NCI-H446 (cell line): ENCODE measurements at regions not wholly inside any gene's neighbourhood (a gene's known extent, or its start where the extent isn't known, plus 50 kb on each side); places are given as distances from the start of the nearest gene placed in this dataset.

ENCODE experiments used
- DNase-seq, 2 experiments: peaks; one replicate each; lab custom pipeline; 2025; lab: John Stamatoyannopoulos, UW

DNA sequence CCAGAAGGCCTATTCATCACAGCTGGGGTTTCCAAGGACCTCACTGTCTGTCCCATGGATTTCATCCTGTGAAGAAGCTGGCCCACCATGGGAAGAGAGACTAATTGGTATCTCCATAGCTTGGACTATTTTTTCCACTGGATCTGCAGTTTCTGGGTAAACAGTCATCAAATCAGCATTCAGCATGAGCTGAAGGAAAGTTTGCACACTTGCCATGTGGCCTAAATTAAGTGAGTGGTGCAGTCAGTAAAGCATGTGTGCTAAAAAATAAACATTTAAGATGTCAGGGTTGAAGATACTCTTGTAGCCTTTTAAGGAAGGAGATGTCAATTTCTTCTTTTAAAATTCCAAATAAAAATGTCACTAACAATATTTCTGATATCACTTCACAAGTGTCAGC is 381.1 kb upstream of the ZMIZ1 start:
- no peak for DNase-seq

DNA sequence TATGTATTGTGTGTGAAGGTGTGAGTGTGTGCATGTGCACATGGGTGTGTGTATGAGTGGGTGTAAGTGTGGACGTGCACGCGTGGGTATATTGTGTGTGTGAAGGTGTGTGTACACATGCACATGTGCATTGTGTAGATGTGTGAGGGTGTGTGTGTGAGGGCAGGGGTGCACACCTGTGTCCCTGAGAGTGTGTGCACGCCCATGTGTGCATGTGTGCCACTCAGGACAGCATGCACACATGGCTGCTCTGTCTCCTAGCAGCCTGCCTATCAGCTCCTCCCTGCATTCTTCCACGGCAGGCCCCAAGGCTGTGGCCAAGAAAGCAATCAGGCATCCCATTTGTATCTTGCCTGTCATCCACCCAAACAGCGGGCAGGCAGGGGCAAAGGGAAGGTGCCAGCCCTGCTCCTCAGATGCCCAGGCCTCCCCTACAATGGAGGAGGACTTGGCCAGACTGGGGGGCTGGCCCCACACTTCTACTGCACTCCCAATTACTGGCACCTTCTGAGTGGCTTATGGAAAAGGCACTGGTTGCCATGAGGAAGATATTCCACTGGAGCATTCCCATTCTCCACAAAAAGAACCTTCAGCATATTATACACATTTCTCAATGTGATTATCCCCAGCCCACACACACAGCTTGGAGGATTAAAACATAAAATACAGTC is 380.4 kb upstream of the ZMIZ1 start:
- DNase-seq: peak; percentile 32 to 64

DNA sequence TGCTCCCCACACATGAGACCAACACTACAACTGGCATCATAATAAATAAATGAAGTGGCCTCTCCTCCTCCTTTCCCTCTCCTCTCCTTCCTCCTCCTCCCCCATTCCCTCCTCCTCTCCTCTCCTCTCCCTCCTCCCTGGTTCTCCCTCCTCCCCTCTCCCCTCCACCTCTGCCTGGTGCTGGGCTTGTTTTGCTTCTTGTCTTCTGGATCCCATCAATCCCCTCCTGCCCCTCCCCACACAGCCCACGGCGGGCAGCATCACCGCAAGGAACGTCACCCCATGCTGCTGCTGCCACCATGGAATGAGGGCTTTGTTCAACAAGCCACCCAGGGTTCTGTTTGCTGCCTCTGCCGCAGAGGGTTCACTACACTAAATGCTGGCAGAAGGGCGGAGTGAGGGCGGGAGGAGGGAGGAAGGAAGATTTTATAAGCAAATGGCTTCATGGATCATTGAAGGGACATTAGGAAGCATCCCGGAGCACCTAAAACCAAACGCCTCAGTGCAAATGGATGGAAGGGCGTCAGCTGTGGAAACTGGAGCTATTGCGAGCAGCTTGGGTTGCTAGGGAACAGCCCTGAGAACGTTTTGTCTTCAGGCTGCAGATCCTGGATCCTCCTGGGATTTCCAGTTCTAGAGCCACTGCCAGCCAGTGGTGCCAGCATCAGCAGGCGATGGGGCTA is 379.7 kb upstream of the ZMIZ1 start:
- peak; percentile 70 to 88 for DNase-seq

DNA sequence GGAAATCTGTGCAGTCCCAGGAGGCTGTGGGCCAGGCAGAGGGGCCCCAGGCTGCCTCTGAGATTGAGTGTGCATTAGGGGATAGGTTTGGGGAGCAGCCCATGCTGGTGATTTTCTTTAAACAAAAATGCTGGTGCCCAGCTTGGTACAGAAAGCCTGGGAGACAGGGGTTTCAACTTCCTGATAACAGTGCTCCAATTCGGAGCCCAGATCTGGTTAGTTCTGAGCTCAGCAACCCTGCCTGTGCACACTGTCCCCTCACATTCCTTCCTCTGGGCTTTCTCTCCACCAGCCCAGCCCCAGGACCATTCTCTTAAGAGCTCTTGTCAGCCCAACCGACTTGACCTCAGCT is 379.2 kb upstream of the ZMIZ1 start:
- no peak for DNase-seq

DNA sequence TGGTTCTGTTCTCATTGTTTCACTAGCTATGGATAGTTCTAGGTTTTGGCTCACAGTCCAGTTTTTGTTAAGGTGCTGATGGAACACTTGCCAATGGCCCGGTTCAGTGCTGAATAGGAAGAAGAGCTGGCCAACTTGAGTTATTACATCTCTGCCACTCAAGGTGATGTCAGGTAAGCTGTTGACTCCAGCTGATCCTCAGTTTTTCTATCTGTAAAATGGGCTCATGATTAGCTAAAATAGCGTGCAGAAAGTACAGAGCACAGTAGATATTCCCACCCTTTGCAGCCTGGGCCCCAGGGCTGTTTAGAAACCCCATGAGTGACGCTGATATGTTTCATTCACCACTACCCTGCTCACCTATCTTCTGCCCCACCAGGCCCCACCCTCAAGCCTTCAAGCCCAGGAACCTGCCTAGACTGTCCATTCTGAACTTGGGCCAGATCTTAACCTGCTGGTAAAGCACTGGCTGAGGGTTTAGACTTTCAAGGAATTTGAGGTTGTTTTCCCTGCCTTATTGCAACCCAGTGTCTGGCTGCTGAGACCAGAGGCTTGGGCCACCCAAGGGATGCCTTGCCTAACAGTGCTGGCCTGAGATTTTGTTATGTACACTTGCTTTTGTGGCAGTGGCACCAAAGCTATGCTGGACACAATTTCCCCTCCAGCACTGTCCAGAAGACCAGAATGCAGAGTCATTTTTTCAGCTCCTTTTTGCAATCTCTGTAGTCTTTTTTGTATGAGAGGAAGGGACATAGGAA is 378.2 kb upstream of the ZMIZ1 start:
- DNase-seq: no peak

DNA sequence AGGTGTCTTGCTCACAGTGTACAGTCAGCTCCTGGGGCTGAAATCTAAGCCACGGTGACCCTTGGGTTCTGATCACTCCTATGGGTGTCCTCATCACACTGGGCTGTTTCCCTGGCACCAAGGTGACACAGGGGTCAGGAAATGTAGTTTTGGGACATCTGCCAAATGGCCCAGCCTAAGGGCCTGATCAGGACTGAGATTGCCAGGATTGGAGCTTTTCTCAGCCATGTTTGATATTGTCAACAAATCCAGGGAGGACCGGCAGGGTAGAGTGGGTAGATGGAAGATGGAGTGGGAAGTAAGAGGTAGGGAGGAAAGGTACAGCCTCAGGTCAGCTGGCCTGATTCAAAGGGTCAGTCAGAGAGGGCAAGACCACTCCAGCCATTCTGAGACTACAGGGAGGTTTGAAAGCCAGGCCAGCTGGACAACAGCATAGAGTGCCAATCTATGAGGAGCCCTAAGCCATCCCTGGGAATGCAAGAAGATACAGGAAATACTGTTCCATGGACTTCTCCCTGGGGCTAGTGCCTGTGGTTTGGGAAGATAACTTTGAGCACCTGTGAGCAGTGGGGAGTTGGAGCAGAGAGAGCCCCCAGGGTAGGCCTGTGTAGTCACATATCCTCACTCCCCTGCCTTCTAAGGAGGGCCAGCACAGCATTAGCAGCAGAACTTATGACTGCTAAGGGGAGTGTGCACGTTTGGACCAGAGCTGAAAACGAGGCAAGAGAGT is 377.3 kb upstream of the ZMIZ1 start:
- DNase-seq: no peak

DNA sequence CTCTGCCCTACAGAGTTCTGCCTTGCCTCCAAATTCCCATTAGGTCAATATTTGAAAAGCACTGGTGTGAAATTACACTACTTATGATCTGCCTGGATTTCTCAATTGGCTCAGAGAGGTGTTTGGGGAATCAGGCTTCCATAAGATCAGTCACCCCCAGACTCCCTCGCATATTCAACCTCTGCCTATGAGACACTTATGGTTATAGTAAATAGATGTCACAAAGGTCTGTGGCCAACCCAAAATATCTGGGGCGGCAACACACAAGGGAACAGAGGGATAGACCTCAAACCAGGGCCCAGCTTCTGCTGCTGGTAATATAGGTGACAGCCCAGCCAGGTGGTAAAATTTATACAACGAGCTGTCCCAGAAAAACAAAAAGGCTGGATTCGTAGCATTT is 376.7 kb upstream of the ZMIZ1 start:
- DNase-seq: no peak

DNA sequence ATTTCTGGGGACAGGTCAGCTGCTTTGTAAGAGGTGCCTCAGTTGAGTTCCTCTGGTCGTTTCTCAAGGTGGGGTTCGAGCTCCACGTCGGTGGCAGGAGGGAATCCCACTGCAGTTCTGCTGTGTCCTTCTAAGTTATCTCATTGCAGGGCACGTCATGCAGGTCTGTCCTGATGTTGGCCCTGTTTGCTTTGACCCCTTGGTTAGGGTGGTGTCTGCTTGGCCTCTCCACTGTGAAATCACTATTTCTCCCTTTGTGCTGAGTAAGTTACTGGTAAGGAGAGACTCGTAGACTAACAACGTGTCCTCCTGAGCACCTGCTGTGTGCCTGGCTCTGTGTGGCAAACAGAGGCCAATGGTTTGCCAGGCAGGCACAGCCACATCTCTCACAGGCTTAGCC is 372.9 kb upstream of the ZMIZ1 start:
- DNase-seq: no peak

DNA sequence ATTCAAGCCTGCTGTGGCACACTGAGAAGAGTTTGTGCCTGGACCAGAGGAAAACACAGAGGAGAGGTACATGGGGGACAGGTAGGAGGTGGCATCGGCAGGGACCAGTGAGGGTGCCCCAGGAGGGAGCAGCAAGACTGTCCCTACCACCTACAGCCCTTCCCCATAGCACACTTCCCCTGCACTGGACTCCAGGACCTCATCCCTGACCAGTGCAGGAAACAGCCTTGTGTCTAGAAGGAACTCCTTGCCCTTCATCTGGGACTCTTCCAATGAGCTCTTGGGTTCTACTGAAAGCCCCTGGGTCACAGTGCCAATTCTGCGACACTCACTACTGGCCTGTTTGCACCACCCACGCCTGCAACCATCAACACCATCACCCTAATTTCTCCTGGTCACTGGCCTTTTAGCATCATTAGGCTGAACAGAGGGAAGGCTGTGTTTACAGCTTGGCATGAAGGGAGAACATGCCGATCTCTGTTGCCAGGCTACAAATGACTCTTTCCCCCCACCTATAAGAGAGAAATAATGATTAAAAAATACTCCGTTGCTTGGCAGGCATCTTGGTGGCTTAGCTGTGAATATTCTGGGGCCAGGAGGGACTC is 371.9 kb upstream of the ZMIZ1 start:
- DNase-seq: no peak

DNA sequence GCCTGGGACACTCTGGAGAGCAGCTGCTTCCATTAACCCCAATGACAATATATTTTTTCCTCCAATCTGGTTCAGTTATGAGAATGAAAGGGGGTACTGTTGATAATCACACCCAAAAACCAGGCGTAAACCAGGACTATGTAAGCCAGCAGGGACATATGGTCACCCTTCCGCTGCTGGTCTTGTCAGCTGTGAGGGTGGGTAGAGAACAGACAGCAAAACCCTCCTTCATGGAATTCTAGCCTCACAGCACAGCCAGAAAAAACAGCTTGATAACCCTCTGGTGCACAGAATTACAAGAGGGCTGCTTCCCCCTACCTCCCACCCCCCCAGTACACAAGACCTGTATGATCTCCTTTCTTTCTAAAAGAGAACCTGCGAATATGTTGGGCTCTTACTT is 368.8 kb upstream of the ZMIZ1 start:
- DNase-seq: no peak

DNA sequence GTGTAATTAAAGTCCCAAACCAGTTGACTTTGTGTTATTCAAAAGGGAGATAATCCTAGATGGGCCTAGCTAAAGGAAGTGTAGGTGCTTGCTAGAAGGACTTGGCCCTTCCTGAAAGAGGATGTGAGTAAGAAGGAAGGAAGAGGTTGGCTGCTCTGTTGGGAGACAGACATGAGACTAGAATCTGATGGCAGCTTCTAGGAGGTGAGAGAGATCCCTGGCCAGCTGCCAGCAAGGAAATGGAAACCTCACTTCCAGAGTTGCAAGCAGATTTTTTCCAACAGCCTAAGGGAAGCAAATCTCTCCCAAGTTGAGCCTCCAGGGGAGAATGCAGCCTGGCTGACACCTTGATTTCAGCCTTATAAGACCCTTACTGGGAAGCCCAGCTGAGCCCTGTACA is 368.4 kb upstream of the ZMIZ1 start:
- DNase-seq: peak in 1 of 2 experiments; percentile 29

DNA sequence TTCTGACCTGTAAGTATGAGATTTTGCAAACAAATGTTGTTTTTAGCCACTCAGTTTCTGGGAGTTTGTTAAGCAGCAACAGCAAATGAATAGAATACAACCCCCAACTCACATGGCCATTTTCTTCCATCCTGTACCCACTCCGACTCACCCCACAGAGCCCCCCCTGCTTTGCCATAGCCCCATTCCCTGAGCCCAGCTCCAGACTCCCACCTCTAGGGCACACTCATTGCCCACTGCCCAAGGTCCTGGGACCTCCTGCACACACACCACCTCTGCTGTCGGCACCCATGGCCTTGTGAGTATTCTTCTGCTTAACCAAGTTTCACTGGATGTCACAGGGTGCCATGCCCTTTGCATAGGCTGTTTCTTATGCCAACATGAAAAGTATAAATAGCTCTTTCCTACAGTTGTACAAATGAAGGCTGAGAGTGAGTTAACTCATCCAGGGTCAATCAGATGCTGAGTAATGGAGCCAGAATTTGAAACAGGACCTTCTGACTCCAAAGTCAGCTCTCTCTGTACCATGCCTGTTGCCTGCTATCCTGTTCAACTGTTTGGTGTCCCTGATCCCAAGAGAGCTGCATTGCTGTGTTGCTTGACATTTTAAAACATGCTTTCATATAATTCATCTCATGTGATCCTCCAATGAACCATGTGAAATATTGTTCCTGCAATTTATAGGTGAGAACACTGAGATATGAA is 367.8 kb upstream of the ZMIZ1 start:
- DNase-seq: no peak

DNA sequence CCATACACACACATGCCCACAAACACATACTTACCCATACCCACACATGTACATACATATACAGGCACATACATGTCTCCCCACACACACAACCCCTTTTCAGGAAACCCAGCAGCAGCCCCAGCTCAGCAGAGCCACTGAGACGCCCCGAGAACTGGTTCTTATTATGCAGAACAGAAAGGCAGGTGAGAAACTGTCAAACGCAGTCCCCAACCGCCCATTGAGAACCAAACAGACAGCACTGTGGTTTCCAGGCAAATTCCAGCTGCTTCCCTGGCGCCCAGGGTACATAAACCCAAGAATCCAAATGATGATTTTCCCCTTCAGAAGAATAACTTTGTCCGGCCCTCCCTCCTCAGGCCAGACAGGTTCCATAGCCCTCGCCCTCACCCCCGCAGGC is 366.6 kb upstream of the ZMIZ1 start:
- DNase-seq: no peak

DNA sequence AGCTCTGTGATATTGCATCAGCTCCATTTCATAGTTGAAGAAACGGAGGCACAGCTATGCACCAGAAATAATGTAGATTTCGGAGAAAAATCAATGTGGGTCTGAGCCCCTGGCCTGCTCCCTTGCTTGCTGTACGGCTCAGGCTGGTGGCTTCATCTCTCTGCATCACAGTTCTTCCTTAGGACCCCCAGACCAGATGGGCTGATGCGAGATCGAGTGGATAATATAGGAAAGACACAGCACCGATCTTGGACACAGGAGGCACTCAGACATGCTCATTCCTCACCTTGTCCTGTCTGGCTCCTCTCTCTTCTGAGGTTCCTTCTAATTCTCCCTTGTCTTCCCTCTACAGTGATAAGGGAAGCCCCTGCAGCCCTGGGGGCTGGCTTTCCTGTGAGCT is 365.9 kb upstream of the ZMIZ1 start:
- no peak for DNase-seq

DNA sequence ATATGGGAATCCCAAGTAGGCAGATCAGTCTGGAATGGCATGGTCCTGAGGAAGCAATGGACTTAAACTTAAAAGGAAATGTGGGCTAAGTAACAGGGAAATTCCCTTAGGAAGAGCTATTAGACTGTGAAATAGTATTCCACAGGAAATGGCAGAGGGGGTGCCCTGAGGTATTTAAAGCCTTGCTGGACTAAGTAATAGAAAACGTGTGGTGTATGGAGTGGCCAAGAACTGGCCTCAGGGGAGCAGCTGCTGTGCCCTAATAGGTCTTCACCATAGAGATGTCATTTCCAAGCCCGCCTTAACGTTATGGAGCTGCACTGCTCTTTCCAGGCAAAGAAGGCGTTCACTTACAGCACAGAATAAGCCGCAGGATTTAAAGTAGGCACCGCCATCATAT is 365.2 kb upstream of the ZMIZ1 start:
- DNase-seq: no peak

DNA sequence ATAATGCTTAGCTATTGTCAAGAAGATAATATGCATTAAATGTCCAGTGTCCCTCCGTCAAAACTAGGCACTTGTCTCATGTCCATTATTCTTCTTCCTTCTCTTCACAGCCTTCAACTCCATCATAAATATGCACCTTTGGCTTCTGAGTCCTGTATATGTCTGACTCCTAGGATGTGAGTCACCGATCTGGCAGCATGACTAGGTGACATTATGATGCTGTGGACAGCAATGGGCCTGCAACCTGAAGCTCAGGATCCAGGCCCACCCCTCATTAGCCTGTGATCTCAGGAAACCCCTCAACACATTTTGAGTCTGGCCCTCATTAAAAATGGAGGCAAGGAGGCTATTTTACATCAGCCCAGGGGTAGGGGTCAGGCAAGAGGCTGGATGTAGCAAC is 362.5 kb upstream of the ZMIZ1 start:
- DNase-seq: no peak

DNA sequence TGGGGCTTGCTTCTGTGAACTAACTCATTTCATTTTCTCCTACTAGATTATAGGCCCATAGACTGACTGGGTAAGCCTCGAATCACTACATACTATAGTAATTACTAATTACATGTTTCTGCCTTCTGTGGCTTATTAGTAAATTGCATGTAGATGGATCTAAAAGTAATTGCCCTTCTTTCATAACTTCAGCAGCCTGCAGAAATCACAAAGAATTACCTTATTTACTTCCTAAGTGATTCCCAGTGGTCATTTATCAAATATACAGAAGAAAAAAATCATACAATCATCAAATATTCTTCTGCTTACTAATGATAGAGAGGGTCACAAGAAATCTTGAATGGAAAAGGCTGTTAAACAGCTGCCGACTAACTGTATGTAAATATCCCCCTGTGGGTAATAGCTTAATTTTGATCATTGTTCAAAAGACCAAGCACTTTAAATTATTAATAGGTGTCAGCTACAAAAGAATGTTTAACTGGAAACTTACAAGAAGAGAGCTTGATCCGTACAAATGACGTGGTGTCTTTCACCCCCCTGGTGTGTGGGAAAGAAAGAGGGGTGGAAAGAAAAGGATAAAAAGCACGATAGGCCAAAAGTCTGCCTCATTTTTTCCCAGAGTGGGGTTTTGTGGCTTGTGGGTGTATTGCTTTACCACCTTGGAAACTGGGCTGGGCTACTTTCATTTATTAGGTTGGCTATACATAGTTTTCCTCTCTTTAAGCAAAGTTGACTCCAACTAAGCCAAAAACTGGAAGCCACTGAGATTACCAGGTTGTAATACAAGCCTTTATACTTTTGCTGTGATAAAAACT is 361.8 kb upstream of the ZMIZ1 start:
- DNase-seq: no peak

DNA sequence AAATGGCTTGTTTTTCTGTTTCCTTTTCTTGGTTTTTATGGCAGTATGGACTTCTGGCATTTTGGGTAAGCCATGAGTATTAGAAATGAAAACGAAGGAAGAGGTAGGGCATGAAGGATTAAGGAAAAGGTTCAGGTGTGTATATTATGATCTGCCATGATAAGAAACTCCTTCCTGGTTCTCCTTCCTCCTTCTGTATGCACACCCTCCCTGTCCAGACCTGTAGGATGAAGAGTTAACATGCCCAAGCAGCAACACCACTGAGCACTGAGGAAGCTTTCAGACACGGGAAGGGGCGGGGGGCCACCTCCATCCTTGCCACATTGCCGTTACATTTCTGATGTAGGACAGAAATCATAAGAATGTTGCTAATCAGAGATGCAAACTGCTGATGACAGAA is 361.0 kb upstream of the ZMIZ1 start:
- no peak for DNase-seq

DNA sequence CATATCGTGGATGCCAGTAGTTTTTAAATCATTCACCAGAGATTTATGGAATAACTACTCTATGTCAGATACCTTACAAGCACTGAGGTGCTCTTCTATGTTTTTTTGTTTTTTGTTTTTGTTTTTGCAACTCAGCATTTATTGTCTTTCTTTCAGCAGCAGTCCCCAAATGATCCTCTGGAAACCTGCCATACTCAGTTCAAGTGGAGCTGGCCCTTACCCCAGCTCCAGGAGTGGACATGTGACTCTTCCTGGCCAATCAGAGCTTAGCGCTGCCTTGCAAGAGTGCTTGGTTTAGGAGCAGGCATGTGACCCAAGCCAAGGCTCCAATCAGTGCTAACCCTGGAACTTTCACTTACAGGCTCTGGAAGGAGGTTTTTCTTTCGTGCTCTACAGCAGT is 356.6 kb upstream of the ZMIZ1 start:
- DNase-seq: peak in 1 of 2 experiments; percentile 12

DNA sequence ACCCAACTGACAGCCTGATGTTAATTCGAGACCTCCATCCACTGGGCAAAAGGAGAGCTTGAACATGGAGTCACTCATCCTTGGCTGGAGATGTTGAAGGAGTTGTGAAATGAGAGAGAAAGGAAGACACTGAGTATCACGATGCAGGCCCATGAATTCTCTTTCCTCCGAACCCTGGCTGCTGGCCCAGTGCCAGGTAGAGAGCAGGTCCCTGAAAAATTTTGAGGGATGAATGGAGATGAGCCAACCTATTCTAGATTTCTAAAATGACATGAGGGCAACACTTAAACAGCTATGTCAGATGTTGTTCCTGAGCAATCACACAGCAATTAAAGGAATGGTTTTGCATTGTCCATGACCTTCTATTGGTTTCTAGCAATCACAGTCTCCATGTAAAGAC is 355.1 kb upstream of the ZMIZ1 start:
- DNase-seq: no peak

DNA sequence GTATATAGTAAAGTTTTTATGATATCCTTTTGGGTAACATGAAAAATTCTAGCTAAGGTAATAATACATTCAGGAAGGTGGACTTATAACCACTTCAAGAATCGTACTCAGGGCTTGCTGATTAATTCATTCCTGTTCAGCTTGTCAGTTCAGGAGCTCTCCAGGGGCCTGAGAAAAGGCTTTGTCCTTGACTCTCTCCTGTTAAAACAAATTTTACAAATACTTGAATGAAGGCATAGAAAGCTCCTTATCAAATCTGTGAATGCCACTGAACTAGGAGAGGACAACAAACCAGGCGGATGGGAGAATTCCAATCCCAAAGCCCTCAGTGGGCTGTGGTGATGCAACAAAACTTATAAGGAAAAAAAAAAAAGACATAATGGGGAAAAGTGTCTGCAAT is 354.5 kb upstream of the ZMIZ1 start:
- no peak for DNase-seq
